OCI-LY3 (cell line): ENCODE measurements at regions not wholly inside any gene's neighbourhood (a gene's known extent, or its start where the extent isn't known, plus 50 kb on each side); places are given as distances from the start of the nearest gene placed in this dataset.

Experiments
- EZH2phosphoT487 ChIP-seq: fragments of 200-600 bp; shearing (Covaris generic); IDR thresholded peaks from 2 replicates; pipeline ENCODE4 v1.6.1; 2018; ENCODE audit warnings: antibody characterized with exemption, mixed run types, low read depth
- TF ChIP-seq, protein P1 (sequence below): fragments of 200-600, 300-600 bp; sonication (generic); IDR thresholded peaks from 2 replicates; pipeline ENCODE4 v1.5.1; 2014; ENCODE audit warnings: antibody characterized with exemption, low read length, low read depth

DNA sequence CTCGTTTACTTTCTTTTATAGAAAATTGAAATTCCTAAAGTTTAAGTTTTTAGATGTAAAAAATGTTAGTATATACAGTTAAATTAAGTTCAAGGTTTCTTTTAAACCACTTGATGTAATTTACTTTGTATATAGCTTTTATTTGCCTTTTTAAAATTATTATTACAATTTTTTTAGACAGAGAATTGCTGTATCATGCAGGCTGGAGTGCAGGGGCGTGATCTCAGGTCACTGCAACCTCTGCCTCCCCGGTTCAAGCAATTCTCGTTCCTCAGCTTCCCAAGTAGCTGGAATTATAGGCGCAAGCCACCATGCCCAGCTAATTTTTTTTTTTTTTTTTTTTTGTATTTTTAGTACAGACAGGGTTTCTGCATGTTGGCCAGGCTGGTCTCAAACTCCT is 75.0 kb downstream of the KCNRG start:
- TF ChIP-seq, protein P1, sequence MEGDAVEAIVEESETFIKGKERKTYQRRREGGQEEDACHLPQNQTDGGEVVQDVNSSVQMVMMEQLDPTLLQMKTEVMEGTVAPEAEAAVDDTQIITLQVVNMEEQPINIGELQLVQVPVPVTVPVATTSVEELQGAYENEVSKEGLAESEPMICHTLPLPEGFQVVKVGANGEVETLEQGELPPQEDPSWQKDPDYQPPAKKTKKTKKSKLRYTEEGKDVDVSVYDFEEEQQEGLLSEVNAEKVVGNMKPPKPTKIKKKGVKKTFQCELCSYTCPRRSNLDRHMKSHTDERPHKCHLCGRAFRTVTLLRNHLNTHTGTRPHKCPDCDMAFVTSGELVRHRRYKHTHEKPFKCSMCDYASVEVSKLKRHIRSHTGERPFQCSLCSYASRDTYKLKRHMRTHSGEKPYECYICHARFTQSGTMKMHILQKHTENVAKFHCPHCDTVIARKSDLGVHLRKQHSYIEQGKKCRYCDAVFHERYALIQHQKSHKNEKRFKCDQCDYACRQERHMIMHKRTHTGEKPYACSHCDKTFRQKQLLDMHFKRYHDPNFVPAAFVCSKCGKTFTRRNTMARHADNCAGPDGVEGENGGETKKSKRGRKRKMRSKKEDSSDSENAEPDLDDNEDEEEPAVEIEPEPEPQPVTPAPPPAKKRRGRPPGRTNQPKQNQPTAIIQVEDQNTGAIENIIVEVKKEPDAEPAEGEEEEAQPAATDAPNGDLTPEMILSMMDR = no peak
- TF ChIP-seq EZH2phosphoT487 = no peak
